GM12892 (cell line): ENCODE measurements at regions not wholly inside any gene's neighbourhood (a gene's known extent, or its start where the extent isn't known, plus 50 kb on each side); places are given as distances from the start of the nearest gene placed in this dataset.

Experiments
- POLR2A ChIP-seq: IDR thresholded peaks from 2 replicates; pipeline ENCODE4 v1.6.1; 2011; ENCODE audit warnings: low read depth, low read length, control low read depth
- POLR2AphosphoS5 ChIP-seq: IDR thresholded peaks from 2 replicates; pipeline ENCODE4 v1.6.1; 2011; ENCODE audit warnings: low read depth, low read length, control low read depth
- TAF1 ChIP-seq: IDR thresholded peaks from 2 replicates; pipeline ENCODE4 v1.6.1; 2011; ENCODE audit warnings: low read depth, mild to moderate bottlenecking, control low read depth, low read length, borderline replicate concordance

- TF ChIP-seq POLR2A = no peak
- TF ChIP-seq POLR2AphosphoS5 = no peak
- no peak for TF ChIP-seq TAF1
Measured at GRCh38 chr12:43112101-43112920, 439.7 kb downstream of the ADAMTS20 start.
